Osteoblast (primary cell): ENCODE measurements at regions not wholly inside any gene's neighbourhood (a gene's known extent, or its start where the extent isn't known, plus 50 kb on each side); places are given as distances from the start of the nearest gene placed in this dataset.
A peak's percentile ranks its signal among the peaks of the same experiment; 100 is the strongest.

Experiments
- DNase-seq: peaks from one replicate; pipeline ENCODE4 v3.0.0; 2011; ENCODE audit warnings: low spot score, mixed read lengths; ENCODE audit not compliant: insufficient read length; ENCODE audit errors: missing footprints
- H2AFZ ChIP-seq: 2 replicates; pipeline ENCODE4 v1.6.0; 2011; ENCODE audit warnings: mild to moderate bottlenecking, low read length
- H3K27ac ChIP-seq: 2 replicates; pipeline ENCODE4 v1.5.1; 2011; ENCODE audit warnings: mild to moderate bottlenecking, low read depth, low read length, moderate library complexity
- H3K27me3 ChIP-seq: 2 replicates; pipeline ENCODE4 v1.6.0; 2012; ENCODE audit warnings: mild to moderate bottlenecking, control low read depth, inconsistent platforms, low read length, moderate library complexity; ENCODE audit not compliant: insufficient read depth
- H3K36me3 ChIP-seq: 2 replicates; pipeline ENCODE4 v1.5.1; 2011; ENCODE audit warnings: mild to moderate bottlenecking, low read length, control low read depth, moderate library complexity; ENCODE audit not compliant: insufficient read depth
- H3K4me1 ChIP-seq: 2 replicates; pipeline ENCODE4 v1.5.1; 2011; ENCODE audit warnings: mild to moderate bottlenecking, low read length, control low read depth, moderate library complexity; ENCODE audit not compliant: insufficient read depth
- H3K4me2 ChIP-seq: 2 replicates; pipeline ENCODE4 v1.6.0; 2011; ENCODE audit warnings: mild to moderate bottlenecking, low read length; ENCODE audit not compliant: insufficient read depth
- H3K4me3 ChIP-seq: fragments of 200-600 bp; sonication (generic); 3 replicates; pipeline ENCODE4 v1.5.1; 2012; ENCODE audit warnings: mild to moderate bottlenecking, low read length, inconsistent platforms; ENCODE audit not compliant: insufficient read depth
- H3K79me2 ChIP-seq: 2 replicates; pipeline ENCODE4 v1.6.0; 2012; ENCODE audit warnings: mild to moderate bottlenecking, low read length, control low read depth, inconsistent platforms; ENCODE audit not compliant: insufficient read depth
- H3K9me3 ChIP-seq: 2 replicates; pipeline ENCODE4 v1.5.1; 2011; ENCODE audit warnings: low read depth, low read length, control low read depth
- H4K20me1 ChIP-seq: 2 replicates; pipeline ENCODE4 v1.6.0; 2012; ENCODE audit warnings: mild to moderate bottlenecking, low read length, control low read depth; ENCODE audit not compliant: insufficient read depth
- CTCF ChIP-seq: IDR thresholded peaks from 2 replicates; pipeline ENCODE4 v1.5.1; 2011; ENCODE audit warnings: mild to moderate bottlenecking, low read depth, low read length, moderate library complexity; ENCODE audit errors: extremely low read depth

- no peak overlapping the region for H3K27ac ChIP-seq
- no peaks in the 10 kb centered on the region for H3K79me2 ChIP-seq
- no peak overlapping the region for H3K4me3 ChIP-seq
- DNase-seq, result no peak
- no peaks in the 10 kb centered on the region for H3K9me3 ChIP-seq
- H3K4me2 ChIP-seq, result no peak overlapping the region
- H3K27me3 ChIP-seq, result no peaks in the 10 kb centered on the region
- H4K20me1 ChIP-seq, result no peaks in the 10 kb centered on the region
- TF ChIP-seq CTCF, result no peak
- no peak overlapping the region for H2AFZ ChIP-seq
- H3K36me3 ChIP-seq, result no peaks in the 10 kb centered on the region
- H3K4me1 ChIP-seq, result peaks cover 28% of the 10 kb centered on the region
Observed at GRCh38 chr3:57009802-57010201, 50.7 kb upstream of the SPATA12 start.

- Histone ChIP-seq H3K9me3 (no peaks in the 10 kb centered on the region), H3K4me2 (no peak overlapping the region), H4K20me1 (no peaks in the 10 kb centered on the region), H3K27ac (no peak overlapping the region), H3K4me1 (peaks cover 28% of the 10 kb centered on the region), H3K36me3 (no peaks in the 10 kb centered on the region), H3K79me2 (no peaks in the 10 kb centered on the region), H2AFZ (no peak overlapping the region), H3K4me3 (no peak overlapping the region), H3K27me3 (no peaks in the 10 kb centered on the region)
- DNase-seq, result no peak
- TF ChIP-seq CTCF, result no peak
Observed at GRCh38 chr3:57009367-57009766, 51.1 kb upstream of the SPATA12 start.

- TF ChIP-seq CTCF, result no peak
- H2AFZ ChIP-seq, result peak overlapping the region; percentile 77
Observed at GRCh38 chr3:57007521-57008460, 52.7 kb upstream of the SPATA12 start.

GRCh38 chr3:57006949-57007419 is 53.5 kb upstream of the SPATA12 start:
- H3K79me2 ChIP-seq, result no peaks in the 10 kb centered on the region
- peak overlapping the region; percentile 72 for H3K4me2 ChIP-seq
- H3K9me3 ChIP-seq, result peaks cover 2% of the 10 kb centered on the region
- H3K4me3 ChIP-seq, result no peak overlapping the region
- H3K4me1 ChIP-seq, result peaks cover 28% of the 10 kb centered on the region
- H3K36me3 ChIP-seq, result no peaks in the 10 kb centered on the region
- H4K20me1 ChIP-seq, result no peaks in the 10 kb centered on the region
- TF ChIP-seq CTCF, result peak; percentile 22
- DNase-seq, result no peak
- H2AFZ ChIP-seq, result peak overlapping the region; percentile 42
- no peaks in the 10 kb centered on the region for H3K27me3 ChIP-seq
- H3K27ac ChIP-seq, result peak overlapping the region; percentile 78

More at GRCh38 chr3:57007521-57008460, 52.7 kb upstream of the SPATA12 start:
- Histone ChIP-seq H4K20me1 (no peaks in the 10 kb centered on the region), H3K27me3 (no peaks in the 10 kb centered on the region), H3K9me3 (peaks cover 2% of the 10 kb centered on the region), H3K36me3 (no peaks in the 10 kb centered on the region), H3K4me3 (peak overlapping the region; percentile 32), H3K27ac (peak overlapping the region; percentile 78), H3K79me2 (no peaks in the 10 kb centered on the region), H3K4me2 (peak overlapping the region; percentile 72), H3K4me1 (peaks cover 28% of the 10 kb centered on the region)
- DNase-seq, result peak; percentile 96
